ENCODE measurements at regions not wholly inside any gene's neighbourhood (a gene's known extent, or its start where the extent isn't known, plus 50 kb on each side); places are given as distances from the start of the nearest gene placed in this dataset.

DNA sequence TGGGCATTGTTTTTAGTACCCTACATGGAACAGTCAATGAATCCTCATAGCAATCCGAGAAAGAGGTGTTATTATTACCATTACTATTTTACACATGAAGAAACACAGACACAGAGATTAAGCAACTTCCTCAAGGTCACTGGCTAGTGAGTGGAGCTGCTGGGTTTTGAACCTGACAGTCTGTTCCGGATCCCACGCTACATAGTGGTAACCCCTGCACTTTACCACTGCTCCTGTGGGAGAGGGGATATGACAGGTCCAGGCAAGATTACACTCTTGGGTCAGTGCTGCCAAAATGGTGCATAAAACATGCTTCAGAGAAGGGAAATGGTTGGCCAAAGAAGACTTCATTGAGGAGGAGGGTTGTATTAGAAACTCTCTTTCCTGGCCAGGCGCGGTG is 185.7 kb downstream of the XPNPEP1 start:
- no peak for TF ChIP-seq EZH2 (IDR thresholded peaks at IDR 0.05; ENCODE audit: low read depth)
- TF ChIP-seq, protein P1, sequence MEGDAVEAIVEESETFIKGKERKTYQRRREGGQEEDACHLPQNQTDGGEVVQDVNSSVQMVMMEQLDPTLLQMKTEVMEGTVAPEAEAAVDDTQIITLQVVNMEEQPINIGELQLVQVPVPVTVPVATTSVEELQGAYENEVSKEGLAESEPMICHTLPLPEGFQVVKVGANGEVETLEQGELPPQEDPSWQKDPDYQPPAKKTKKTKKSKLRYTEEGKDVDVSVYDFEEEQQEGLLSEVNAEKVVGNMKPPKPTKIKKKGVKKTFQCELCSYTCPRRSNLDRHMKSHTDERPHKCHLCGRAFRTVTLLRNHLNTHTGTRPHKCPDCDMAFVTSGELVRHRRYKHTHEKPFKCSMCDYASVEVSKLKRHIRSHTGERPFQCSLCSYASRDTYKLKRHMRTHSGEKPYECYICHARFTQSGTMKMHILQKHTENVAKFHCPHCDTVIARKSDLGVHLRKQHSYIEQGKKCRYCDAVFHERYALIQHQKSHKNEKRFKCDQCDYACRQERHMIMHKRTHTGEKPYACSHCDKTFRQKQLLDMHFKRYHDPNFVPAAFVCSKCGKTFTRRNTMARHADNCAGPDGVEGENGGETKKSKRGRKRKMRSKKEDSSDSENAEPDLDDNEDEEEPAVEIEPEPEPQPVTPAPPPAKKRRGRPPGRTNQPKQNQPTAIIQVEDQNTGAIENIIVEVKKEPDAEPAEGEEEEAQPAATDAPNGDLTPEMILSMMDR (conservative IDR thresholded peaks at IDR 0.05) = no peak

All from PC-9 (cell line).